HG03520 (cell line): ENCODE measurements at regions not wholly inside any gene's neighbourhood (a gene's known extent, or its start where the extent isn't known, plus 50 kb on each side); places are given as distances from the start of the nearest gene placed in this dataset.
"Not testable (repeated sequence)": the region's sequence is repeated elsewhere in the genome, so short reads cannot be mapped to it uniquely, and the experiment has no call there.

Experiments used
- ATAC-seq: cut with Tn5 transposase; IDR thresholded peaks from one replicate; pipeline ENCODE4 v1.9.1; 2021; ENCODE audit warnings: mild to moderate bottlenecking, moderate library complexity; ENCODE audit not compliant: unreplicated experiment

DNA sequence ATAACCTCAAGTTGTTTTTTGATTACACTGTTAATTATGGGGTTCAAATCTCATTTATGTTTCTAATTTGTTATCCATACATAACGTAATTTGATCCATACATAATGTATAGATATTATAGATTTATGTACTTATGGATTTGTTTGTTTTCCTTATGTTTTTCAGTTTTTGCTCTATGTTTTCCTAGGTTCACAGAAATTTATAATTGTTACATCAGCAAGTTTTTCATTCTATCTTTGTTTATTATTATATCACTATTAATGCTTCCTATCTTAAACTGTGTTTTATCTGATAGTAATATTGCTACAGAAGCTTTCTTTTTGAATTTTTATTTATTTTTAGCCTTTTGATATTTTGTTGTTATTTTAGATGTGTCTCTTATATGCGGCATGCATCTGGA is 194.3 kb upstream of the SOX21 start:
- no peak for ATAC-seq

DNA sequence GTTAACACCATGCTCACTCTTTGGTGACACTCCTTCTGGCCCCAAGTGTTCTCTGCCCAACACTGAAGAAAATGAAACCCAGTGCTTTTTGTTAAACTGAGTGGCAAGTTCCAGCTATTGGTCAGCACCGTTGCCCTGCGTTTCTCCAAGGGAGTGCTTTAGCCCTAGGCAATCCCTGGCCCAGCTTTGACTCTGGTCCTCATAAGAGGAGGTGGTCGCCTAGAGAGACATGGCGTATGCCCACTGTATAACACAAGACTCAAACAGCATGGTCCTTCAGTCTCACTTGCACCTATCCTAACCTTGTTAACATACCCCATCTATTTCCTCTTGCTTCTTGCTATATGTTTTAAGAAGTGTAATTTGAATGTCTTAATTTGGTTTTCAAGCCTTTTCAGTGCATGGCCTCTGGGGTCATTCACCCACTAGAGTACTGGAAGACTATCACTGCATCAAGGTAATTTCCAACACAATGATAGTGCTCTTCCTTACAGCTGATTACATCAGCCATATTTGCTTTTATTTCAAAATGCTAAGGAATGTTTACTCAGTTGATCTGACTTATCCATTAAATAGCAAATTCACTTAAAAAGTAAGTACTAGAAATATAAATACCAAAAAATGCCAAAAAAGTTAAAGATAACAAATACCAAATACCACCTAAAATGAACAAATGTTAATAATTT is 190.5 kb upstream of the SOX21 start:
- ATAC-seq: no peak

DNA sequence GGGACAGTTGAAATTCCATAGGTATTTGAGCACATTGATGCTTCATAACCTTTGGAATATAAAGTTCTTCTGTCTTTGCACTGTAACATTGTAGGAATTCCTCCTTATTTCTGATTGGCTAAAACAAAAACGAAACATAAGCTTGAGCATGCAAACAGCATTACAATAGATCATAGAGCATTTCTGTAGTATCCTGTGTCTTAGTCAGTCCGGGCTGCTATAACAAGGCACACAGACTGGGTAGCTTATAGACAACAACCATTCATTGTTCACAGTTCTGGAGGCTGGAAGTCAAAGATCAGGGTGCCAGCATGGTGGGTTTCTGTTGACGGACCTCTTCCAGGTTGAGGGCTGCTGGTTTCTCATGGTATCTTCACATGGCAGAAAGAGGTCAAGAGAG is 188.7 kb upstream of the SOX21 start:
- ATAC-seq: no peak

DNA sequence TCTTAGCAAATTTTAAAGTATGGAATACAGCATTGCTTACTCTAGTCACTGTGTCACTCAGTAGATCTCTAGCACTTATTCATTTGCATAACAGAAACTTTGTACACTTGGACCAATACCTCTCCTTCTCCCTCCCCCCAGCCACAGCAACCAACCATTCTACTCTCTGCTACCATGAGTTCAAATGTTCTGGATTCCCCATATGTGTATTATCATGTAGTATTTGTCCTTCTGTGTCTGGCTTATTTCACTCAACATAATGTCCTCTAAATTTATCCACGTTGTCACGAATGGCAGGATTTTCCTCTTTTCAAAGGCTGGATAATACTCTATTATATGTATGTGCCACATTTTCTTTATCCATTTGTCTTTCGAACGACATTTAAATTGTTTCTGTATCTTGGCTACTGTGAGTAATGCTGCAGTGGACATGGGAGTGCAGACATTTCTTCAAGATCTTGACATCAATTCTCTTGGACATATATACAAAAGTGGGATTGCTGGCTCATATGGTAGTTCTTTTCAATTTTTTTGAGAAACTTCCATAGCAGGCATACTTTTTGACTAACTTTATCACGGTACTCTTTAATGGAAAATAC is 184.5 kb upstream of the SOX21 start:
- no peak for ATAC-seq

DNA sequence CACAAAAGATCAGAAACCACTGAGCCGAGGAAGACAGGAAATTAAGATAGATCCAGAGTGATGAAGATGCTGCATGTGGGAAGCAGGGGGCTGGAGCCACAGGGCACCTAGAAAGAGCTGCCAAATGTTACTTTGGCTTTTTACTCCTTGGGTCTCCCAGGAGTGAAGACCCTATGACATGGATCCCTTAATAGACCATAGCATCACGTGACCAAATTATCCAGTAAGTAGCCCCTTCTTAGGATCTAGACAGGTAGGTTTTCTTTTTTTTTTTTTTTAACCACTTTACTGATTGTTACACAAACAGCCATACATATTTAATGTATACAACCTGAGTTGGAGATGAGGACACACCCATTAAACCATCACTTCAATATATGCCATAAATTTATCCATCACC is 183.9 kb upstream of the SOX21 start:
- ATAC-seq: no peak

DNA sequence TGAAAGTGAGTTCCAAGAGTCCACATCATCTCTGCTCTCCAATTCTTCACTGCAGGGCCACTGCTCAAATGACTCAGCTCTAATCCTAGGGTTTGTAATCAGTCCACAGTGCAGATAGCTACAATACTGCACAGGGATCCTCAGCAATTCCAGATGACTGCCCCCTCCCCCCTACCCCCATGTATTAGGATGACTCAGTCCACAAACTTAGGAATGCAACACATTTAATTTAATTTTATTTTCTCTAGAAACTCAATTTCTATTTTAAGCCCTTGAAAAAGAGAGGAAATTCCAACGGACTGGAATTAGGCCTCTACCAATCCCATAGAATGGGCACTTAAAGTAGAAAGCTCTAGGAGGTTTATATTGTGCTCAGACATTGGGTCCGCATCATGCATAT is 173.8 kb upstream of the SOX21 start:
- no peak for ATAC-seq

DNA sequence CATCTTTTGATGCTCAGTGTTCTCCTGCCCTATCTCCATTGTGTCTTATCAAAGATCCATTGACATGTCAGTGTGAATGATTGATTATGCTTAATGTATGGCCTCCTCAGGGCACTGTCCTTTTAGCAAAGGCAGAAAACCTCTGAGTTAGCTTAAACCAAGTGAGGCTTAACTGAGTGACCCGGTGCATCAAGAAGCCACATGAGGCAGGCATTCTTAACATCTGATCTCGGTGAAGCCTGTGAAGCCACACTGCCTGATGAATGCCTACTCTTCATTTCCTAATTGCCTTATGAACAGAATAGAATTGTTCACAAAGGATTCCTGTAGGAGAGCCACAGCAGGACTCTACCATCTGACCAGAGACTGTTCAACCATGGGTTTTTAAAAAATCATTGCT is 168.1 kb upstream of the SOX21 start:
- no peak for ATAC-seq

DNA sequence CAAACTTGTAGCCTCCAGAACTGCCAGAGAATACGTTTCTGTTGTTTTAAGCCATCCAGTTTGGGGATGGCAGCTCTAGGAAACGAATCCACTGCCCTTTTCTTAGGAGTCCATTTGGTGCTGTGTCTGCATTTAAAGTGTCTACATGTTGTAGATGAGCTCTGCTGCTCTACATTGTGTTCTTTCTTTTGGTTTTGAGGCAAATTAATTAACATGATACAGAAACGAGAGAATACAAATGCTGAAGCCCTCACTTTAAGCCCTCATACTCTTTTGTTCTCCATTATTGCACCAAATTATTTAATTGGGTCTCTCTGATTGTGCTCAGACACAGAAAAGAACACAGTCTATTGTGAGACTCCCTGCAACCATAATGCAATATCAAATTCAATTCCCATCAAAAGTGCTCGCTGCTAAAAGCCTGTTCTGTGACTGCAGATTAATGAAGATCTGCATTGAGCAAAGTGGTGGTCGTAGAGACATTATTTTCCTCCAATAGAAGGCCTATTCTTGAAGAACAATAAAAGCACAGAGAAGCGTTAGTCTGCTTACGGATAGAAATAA is 166.3 kb upstream of the SOX21 start:
- no peak for ATAC-seq

DNA sequence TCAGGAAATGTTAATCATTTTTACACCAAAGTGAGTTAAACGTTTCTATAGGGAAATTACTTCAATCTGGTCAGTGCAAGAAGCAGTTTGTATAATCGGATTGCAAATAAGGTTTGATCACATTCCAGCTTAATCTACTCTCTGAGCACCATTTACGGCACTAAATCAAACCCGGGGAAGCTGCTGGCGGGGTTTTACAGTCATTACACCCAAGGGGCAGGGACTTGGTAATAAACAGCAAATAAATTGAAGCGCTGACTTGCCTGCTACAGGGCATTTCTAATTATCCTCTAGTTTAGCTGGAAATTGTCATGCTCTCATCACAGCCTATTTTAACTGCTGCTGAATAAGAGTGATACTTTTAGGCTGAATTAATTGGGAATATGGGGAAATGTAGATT is 152.1 kb upstream of the SOX21 start:
- ATAC-seq: no peak

DNA sequence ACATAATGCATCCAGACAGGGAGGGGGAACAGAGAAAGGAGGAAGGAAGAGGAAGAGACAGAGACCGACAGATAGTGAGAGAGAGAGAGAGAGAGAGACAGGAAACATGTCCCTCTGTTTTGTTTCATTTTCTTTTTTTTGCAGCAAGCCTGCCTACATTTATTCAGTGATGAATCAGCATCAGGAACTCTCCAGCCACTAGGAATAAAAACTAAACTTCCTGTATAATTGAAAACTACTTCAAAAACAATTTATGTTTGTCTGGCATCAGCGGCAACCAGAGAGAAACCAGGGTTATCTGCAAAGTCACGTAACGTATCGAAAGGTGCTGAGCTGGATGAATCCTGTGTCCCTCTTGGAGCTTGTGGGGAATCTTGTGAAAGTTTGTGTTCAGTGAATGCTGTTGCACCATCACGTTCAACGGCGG is 148.6 kb upstream of the SOX21 start:
- peak; percentile 55 for ATAC-seq

DNA sequence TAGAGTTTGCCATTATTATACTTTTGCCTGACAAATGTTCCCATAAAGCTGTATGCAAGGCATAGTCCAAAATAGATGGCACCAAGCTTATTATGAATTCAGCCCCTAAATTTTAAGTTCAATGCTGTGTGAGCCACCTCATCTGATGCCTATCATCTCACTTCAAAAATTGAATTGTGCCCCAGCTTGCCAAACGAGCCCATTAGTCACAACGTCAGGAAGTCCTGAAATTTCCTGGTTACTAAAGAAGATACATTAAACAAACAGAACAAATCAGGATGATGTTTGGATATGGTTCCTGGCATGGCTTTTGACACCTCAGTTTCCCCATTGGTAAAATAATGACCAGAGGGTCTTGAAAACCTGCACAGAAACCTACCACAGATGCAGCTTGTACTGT is 147.5 kb upstream of the SOX21 start:
- no peak for ATAC-seq

DNA sequence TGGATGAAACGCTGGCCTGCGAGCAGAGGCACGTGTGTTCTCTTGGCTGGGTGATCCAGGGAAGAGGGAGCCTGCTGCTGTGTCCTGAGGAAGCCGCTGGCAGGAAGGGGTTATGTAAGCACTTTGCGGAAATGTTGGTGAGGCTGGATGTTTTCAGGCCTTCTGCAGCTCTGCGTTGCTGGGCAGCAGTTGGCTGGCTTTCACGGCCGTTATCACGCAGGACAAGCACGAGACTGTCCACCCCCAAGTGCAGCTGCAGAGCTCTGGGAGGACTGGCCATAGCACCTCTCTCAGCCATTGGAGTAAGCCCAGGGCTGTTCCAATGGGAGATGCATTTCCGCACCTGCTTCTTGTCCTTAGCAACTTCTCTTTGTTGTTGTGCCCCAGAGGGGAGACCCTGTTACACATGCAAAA is 146.9 kb upstream of the SOX21 start:
- ATAC-seq: no peak

DNA sequence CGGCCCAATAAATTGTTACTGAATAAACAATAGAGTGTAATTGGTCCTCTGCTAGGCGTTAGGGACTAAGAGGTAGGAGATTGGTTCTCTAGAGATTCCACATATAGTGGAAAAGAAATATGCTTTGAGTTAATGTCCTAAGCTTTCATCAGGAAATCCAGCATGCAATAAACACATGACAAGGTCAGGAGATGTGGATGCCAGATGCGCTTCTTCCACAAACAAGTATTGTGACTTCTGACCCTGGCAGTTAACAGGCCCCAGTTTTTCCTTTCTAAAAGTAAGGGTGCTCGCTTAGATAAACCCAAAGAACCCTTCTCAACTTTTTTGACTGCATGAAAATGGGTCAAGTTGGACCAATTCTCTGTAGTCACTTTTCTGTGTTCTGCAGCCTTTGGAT is 146.5 kb upstream of the SOX21 start:
- ATAC-seq: no peak

DNA sequence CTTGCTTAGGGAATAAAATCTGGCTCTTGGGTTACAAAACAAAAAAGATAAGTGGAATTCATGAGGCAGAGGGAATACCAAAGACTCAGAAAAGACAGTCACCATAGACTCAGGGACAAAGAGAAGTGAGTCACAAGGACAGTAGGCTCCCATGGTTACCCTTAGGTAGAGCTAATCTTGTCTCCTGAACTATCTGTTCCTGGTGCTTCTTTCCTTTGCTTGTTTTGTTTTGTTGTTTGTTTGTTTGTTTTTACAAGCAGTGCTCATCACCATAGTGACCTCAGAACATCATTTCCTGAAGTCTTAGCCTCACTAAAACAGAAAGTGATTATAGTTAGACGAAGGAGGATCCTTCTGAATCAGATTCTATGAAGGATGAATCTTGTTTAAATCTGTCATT is 142.3 kb upstream of the SOX21 start:
- ATAC-seq: peak; percentile 76

DNA sequence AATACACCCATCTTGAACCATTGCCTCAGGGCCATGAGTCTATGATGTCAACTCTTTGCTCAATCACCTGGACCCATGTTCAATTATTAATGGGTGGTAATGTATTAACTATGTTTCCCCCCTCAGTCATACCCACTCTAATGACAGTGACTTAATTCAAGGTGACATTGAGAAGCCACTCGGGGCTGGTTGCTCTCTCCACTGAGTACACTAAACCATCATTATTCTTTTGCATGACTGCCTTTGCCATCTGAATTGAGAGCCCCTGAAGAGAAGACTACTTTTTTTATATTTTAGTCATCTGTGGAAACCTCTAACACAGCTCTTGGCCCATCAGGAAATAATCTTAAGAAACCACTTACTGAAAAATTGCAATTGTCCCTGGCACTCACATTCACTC is 139.2 kb upstream of the SOX21 start:
- no peak for ATAC-seq

DNA sequence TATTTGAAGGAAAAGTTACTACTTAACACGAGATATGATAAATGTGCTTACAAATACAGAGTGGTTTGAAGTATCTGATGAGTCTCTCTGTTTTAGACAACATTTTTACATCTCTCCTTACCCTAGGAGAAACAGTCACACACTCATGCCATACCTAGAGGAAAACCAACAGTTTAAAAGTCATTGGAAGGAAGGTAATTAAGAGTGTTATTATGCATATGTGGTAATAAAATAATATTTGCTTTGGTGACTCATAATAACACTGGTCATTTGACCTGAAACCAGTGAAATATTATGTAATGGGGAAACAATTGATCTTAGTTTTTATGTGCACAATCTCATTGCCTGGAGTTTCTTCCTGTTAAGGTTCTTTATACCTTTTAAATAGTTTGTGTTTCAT is 136.9 kb upstream of the SOX21 start:
- no peak for ATAC-seq

DNA sequence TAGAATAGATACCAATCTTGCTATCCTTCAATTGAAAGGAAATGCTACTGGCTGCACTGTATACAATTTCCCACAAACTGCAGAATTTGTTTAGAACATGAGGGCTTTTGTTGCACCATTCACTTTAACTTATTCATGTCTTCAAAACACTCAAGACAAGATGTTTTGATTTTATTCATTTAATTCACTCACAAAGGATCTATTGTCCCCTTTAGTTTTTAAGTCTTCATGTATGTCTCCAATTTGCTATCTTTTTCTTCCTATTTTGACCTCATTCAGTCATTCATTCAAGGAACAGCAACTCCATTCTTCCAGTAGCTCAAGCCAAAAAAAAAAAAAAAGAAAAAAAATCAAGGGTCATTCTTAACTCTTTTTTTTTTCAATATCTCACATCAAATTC is 130.6 kb upstream of the SOX21 start:
- no peak for ATAC-seq

DNA sequence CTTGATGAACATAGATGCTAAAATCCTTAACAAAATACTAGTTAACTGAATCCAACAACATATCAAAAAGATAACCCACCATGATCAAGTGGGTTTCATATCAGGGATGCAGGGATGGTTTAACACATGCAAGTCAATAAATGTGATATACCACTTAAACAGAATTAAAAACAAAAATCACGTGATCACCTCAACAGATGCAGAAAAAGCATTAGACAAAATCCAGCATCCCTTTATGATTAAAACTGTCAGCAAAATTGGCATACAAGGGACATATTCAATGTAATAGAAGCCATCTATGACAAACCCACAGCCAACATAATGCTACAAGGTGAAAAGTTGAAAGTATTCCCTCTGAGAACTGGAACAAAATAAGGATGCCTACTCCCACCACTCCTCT is 124.7 kb upstream of the SOX21 start:
- ATAC-seq: not testable (repeated sequence)

DNA sequence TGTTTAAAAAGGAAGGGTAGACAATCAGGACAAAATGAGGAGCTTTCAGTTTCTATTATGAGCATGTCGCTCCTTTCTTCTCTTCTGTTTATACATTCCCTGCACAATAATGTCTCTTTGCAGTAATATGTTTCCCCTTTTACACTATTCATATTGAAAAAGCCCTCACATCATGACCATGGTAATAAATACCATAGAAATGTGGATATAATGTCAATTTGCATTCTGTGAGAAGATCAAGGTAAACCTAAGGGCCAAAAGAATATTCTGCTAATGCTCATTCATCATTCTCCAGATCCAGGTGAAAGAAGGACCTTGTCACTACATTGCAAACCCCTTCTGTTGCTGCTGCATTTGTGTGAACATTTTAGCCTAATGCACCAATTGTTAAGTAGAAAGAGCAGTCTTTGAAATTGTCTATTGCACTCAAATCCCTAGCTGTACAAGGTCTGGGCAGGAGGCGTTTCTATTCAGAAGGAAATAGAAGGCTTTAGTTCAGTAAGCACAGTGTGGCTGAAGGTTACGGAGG is 117.6 kb upstream of the SOX21 start:
- ATAC-seq: no peak

DNA sequence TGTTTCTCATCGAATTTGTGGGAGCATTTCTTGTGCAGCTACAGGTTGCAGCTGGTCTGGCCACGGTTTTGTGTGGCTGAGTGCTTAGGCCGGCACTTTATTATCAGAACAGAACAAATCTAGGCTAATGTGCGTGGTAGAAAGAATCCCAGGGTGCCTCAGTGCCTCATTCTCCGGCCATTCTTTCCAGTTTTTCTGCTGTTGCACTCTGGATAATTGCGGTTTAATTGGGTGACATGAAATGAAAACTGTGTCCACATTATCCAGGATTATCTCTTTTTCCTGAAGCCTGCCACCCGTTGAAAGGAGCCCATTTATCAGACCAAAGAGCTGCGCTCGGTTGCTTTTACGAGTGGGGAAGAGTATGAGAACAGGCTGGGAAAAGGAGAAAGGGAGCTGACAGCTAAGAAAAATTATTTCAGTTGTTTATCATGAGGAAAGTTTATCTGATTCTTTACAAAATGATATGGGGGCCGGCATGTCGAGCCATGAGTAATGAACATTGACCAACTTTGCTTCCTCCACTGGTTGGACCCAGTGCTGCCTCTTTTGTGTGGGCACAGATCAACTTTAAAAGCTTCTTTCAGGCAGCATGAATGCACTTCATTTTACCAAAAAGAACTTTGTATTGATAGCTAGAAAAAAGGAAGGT is 117.0 kb upstream of the SOX21 start:
- ATAC-seq: no peak

DNA sequence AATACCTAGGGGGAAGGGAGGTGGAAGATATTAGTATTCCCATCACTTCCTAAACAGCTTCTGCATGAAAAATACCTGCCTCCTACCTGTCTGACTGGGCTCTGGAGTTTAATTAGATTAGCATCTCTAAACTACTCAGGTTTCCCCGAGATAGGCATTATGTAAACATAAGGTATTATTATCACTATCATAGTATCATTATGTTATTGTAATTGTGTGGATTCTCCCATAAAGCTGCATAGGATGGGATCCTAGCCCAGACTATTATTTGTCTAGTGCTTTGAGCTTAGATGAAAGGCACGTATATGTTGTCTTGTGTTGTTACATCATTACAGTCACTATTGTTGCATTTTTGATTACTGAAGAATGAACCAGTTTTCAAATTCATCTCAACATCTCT is 115.2 kb upstream of the SOX21 start:
- no peak for ATAC-seq

DNA sequence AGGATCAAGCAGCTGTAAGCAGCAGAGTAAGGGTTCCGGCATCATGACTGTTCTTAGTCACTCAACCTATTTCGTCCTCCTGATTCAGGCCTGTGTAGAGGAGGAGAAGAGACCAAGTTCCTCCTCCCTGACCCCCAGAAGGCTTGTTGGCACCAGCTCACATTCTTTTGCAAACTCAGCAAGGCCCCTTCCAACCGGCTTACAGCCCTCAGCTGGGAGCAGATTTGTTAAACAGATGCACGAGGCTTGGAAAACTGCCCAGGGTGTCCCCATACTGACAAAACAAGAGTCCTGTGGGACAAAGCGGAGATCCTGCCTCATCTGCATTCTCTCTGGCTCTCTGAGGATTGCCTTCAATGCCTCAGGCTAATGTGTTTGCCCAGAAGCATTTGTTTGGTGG is 113.2 kb upstream of the SOX21 start:
- no peak for ATAC-seq
